SK-N-MC (cell line): ENCODE measurements at regions not wholly inside any gene's neighbourhood (a gene's known extent, or its start where the extent isn't known, plus 50 kb on each side); places are given as distances from the start of the nearest gene placed in this dataset.

Source experiments
- EZH2 ChIP-seq: fragments of 200-600 bp; sonication (generic); IDR thresholded peaks from one replicate; pipeline ENCODE4 v1.6.1; 2017; ENCODE audit warnings: antibody characterized with exemption
- FOXP2 ChIP-seq: optimal IDR thresholded peaks from 2 replicates; pipeline ENCODE3; 2011; ENCODE audit warnings: mild to moderate bottlenecking, moderate library complexity; ENCODE audit not compliant: insufficient read depth; ENCODE audit errors: extremely low read length, control extremely low read depth
- POLR2AphosphoS5 ChIP-seq: IDR thresholded peaks from 2 replicates; pipeline ENCODE4 v1.6.1; 2012; ENCODE audit warnings: mild to moderate bottlenecking, low read depth, low read length, borderline replicate concordance

- TF ChIP-seq POLR2AphosphoS5, result no peak
- TF ChIP-seq EZH2, result no peak
- TF ChIP-seq FOXP2, result no peak
These were observed 53.3 kb upstream of the NFE2L2 start for GRCh38 chr2:177317857-177318256.
